ENCODE measurements at regions not wholly inside any gene's neighbourhood (a gene's known extent, or its start where the extent isn't known, plus 50 kb on each side); places are given as distances from the start of the nearest gene placed in this dataset.

DNA sequence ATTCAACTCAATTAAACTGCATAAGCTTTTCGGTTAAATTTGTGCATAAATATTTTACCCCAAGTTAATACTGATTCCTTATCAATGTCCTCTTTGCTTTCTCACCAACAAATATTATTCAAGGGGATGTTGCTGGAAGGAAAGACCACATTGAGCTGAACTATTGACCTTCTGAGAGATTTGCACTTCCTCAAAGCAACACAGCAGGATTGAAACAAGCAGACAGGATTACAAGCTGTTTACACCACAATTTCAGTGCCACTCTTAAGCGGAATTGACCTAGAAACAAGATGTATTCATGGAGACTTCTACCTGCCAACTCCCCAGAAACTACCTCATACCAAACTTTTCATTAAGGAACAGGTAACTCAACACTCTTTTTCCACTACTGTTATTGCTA is 96.5 kb upstream of the DUSP21 start:
- H3K27ac ChIP-seq (ENCODE audit: low read depth in 1 of 2, low read length in 2 of 2), result no peak overlapping the region
- H3K4me3 Mint-ChIP-seq, result no peak overlapping the region
- no peaks in the 10 kb centered on the region for H3K79me2 ChIP-seq (ENCODE audit: insufficient read depth, low read length)
- H3K36me3 Mint-ChIP-seq, result no peaks in the 10 kb centered on the region
- peak in 1 of 3 donors; percentile 3 for DNase-seq
- intact Hi-C loops (cut with micrococcal nuclease), result no loop called here
- TF ChIP-seq, protein P1, sequence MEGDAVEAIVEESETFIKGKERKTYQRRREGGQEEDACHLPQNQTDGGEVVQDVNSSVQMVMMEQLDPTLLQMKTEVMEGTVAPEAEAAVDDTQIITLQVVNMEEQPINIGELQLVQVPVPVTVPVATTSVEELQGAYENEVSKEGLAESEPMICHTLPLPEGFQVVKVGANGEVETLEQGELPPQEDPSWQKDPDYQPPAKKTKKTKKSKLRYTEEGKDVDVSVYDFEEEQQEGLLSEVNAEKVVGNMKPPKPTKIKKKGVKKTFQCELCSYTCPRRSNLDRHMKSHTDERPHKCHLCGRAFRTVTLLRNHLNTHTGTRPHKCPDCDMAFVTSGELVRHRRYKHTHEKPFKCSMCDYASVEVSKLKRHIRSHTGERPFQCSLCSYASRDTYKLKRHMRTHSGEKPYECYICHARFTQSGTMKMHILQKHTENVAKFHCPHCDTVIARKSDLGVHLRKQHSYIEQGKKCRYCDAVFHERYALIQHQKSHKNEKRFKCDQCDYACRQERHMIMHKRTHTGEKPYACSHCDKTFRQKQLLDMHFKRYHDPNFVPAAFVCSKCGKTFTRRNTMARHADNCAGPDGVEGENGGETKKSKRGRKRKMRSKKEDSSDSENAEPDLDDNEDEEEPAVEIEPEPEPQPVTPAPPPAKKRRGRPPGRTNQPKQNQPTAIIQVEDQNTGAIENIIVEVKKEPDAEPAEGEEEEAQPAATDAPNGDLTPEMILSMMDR (IDR thresholded peaks at IDR 0.05), result no peak
- H3K27me3 ChIP-seq (ENCODE audit: control insufficient read depth in 2 of 2, insufficient read depth in 2 of 2, low read length in 2 of 2), result peaks cover 0 to 5% of the 10 kb centered on the region in 2 donors
- H3K27ac Mint-ChIP-seq, result no peak overlapping the region
- H3K36me3 ChIP-seq (replicated peaks in 1 of 2; ENCODE audit: control insufficient read depth in 1 of 2, insufficient read depth in 2 of 2, low read length in 2 of 2), result no peaks in the 10 kb centered on the region
- H3K4me2 ChIP-seq (replicated peaks; ENCODE audit: extremely low read depth, low read length, poor library complexity, severe bottlenecking), result no peak overlapping the region
- peaks cover 0 to 19% (median 3%) of the 10 kb centered on the region in 3 donors for H3K27me3 Mint-ChIP-seq (ENCODE audit: low read depth in 3 of 3)
- no peak overlapping the region for H3K9ac ChIP-seq (ENCODE audit: insufficient read depth, low read length, poor library complexity, severe bottlenecking)
- H3K9me3 Mint-ChIP-seq, result peaks cover 0 to 3% (median 0%) of the 10 kb centered on the region in 7 donors
- 33% methylated on average over 1 of the region's 2 CpGs for WGBS (ENCODE audit: insufficient coverage)
- H4K20me1 ChIP-seq (ENCODE audit: insufficient read depth, low read length), result no peaks in the 10 kb centered on the region
- H2AFZ ChIP-seq (ENCODE audit: insufficient read depth, low read depth, low read length, poor library complexity, severe bottlenecking), result no peak overlapping the region
- H3K9me3 ChIP-seq (replicated peaks in 1 of 2; ENCODE audit: control insufficient read depth in 1 of 2, insufficient read depth in 1 of 2, low read length in 2 of 2), result no peaks in the 10 kb centered on the region
- no peak overlapping the region for H3K4me3 ChIP-seq (replicated peaks in 1 of 3; ENCODE audit: low read depth in 2 of 3, low read length in 3 of 3)
- H3K4me1 ChIP-seq (ENCODE audit: control insufficient read depth in 1 of 2, insufficient read depth in 2 of 2, low read length in 2 of 2), result no peaks in the 10 kb centered on the region
- H3K4me1 Mint-ChIP-seq, result peaks cover 4% of the 10 kb centered on the region

DNA sequence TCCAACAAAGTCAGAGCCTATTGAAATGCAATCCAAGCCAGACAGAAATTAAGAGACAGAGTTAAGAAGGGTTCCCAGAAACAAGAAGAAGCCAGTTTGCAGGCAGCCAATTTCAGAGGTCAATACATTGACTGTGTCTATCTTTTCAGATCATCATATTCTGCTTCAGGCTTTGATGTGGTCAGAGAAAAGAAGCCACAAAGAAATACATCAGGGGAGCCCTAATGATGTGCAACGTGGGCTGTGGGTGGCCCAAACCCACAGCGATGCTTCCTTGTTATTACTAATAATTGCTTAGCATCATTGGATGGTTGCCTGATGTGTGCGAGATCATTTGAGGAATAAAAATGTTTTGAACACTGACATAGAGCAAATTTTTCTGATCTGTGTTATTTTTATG is 99.0 kb upstream of the DUSP21 start:
- Histone ChIP-seq H3K27ac (ENCODE audit: low read depth in 1 of 2, low read length in 2 of 2) (no peak overlapping the region), H3K9me3 (replicated peaks in 1 of 2; ENCODE audit: control insufficient read depth in 1 of 2, insufficient read depth in 1 of 2, low read length in 2 of 2) (no peaks in the 10 kb centered on the region), H3K4me1 (ENCODE audit: control insufficient read depth in 1 of 2, insufficient read depth in 2 of 2, low read length in 2 of 2) (no peaks in the 10 kb centered on the region), H3K36me3 (replicated peaks in 1 of 2; ENCODE audit: control insufficient read depth in 1 of 2, insufficient read depth in 2 of 2, low read length in 2 of 2) (no peaks in the 10 kb centered on the region), H3K4me3 (replicated peaks in 1 of 3; ENCODE audit: low read depth in 2 of 3, low read length in 3 of 3) (no peak overlapping the region), H2AFZ (ENCODE audit: insufficient read depth, low read depth, low read length, poor library complexity, severe bottlenecking) (no peak overlapping the region), H3K79me2 (ENCODE audit: insufficient read depth, low read length) (no peaks in the 10 kb centered on the region), H4K20me1 (ENCODE audit: insufficient read depth, low read length) (no peaks in the 10 kb centered on the region), H3K4me2 (replicated peaks; ENCODE audit: extremely low read depth, low read length, poor library complexity, severe bottlenecking) (no peak overlapping the region), H3K27me3 (ENCODE audit: control insufficient read depth in 2 of 2, insufficient read depth in 2 of 2, low read length in 2 of 2) (peaks cover 0 to 6% of the 10 kb centered on the region in 2 donors), H3K9ac (ENCODE audit: insufficient read depth, low read length, poor library complexity, severe bottlenecking) (no peak overlapping the region)
- Mint-ChIP-seq H3K36me3 (no peaks in the 10 kb centered on the region), H3K27me3 (ENCODE audit: low read depth in 3 of 3) (peaks cover 0 to 16% (median 3%) of the 10 kb centered on the region in 3 donors), H3K4me1 (peaks cover 4% of the 10 kb centered on the region), H3K27ac (no peak overlapping the region), H3K9me3 (peaks cover 0 to 3% (median 0%) of the 10 kb centered on the region in 7 donors), H3K4me3 (no peak overlapping the region)
- TF ChIP-seq, protein P1 (IDR thresholded peaks at IDR 0.05), result no peak
- intact Hi-C loops (cut with micrococcal nuclease), result no loop called here
- no peak for DNase-seq
- no CpG with 5 or more reads among the region's 3 CpGs for WGBS (ENCODE audit: insufficient coverage)
